ENCODE measurements at regions not wholly inside any gene's neighbourhood (a gene's known extent, or its start where the extent isn't known, plus 50 kb on each side); places are given as distances from the start of the nearest gene placed in this dataset.

- TF ChIP-seq CTCF (IDR thresholded peaks at IDR 0.05) (no peak), POLR2AphosphoS5 (IDR thresholded peaks at IDR 0.05) (no peak), POLR2A (IDR thresholded peaks at IDR 0.05) (no peak), EP300 (IDR thresholded peaks at IDR 0.05) (no peak)
Measured at GRCh38 chr4:20050768-20051167, 200.9 kb upstream of the SLIT2 start.
